Caki2 (cell line): ENCODE measurements at regions not wholly inside any gene's neighbourhood (a gene's known extent, or its start where the extent isn't known, plus 50 kb on each side); places are given as distances from the start of the nearest gene placed in this dataset.

ENCODE experiments used
- DNase-seq: peaks from one replicate; pipeline ENCODE4 v3.0.0-alpha.2; 2015; ENCODE audit warnings: low read depth
- in situ Hi-C: cut with HindIII; loops from 2 replicates; pipeline ENCODE4 v1.10.0; 2016; ENCODE audit warnings: low sequenced_read_pairs, low pct_unique_long_range_greater_than_20kb, mixed read lengths

DNA sequence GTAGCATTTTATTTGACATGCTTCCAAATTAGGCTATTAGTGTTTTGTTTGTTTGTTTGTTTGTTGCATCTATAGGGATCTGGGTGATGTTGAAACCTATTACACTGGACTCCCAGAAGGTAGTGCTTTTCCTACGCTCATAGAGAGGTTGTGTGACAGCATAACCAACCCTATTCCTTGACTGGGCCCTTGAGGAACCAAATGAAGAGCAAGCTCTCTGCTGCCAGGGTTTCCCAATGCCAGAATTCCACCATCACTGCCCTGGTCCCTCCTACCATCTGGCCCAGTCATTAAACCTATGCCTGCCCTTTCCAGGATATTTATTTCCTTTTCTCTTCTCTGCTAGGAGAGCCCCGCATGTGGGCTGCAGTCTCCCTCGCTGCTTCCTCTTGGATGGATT is 210.6 kb downstream of the IRS2 start:
- in situ Hi-C loops, result no loop called here
- DNase-seq, result no peak

DNA sequence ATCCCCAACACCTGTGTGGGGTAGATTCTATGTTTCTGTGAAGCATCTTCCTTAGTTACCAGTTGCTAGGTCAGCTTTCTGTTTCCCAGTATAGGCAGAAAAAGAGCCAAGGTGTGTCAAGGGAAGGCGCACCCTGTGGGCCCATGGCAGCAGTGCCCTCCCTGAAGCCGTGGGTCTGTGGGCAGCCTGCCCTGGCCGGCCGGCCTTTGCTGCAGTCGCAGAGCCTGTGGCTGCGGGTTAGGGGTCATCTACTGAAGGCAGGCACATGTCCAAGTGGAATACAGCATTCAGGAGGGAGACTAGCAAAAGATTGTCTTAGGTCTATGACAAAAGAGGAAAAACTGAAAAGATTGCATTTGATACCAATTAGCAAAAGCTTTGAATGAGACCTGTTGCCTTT is 214.0 kb downstream of the IRS2 start:
- DNase-seq, result no peak
- in situ Hi-C loops, result no loop called here

DNA sequence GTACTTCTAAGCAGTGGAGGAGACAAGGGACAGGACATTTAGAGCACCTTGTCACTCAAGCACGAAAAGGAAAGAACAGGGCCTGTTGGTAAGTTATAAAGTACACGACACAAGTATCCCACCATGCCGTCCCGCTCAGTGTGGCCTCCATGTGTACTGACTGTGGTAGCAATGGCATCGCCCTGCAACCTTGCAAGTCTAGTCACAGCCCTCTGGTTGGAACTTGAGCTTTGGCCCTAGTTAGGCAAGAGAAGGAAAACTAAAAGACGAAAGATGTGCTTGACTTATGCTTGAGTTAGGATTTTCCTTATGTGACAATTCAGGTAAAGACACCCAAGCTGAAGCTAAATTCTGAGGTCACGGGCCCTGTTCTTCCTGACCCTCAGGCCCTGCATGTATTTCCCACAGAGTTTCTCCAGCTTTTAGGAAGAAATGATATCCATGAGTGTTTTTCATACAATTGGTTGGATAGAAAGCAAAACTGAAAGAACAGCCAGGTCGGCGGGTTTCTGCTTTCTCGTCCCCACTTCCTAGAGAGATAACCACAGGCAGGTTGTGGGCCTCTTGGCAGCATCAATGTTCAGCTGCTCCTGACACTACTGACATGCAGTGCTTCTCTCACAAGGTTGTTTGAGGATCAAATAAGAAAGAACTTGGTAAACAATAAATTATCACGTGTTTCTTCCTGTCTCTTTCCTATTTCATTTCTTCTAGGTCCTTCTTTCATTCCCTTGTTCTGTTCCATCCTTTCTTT is 216.2 kb downstream of the IRS2 start:
- no peak for DNase-seq

DNA sequence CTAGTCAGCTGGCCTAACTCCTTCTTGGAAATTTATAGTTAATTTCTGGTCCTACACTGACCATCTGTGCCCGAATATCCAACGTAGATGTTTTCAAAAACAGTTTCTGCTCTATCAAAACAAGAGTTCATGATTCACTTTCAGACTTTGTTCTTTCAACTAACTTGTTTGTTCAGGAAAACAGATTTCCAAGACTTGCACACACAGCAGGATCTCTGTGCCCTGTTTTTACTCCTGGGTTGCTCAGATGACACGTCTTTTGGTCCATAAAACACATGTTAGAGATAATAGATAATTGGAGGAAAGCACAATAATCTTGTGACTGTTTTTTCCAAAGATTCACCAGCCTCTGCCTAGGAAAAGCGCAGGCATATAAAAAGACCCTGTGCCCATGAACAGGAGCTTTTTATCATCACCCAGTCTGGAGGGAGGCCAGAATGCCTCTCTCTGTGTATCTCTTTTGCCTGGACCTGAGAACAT is 218.0 kb downstream of the IRS2 start:
- in situ Hi-C loops, result no loop called here
- DNase-seq, result no peak

More for the DNA sequence above, 216.2 kb downstream of the IRS2 start:
- in situ Hi-C loops, result no loop called here

DNA sequence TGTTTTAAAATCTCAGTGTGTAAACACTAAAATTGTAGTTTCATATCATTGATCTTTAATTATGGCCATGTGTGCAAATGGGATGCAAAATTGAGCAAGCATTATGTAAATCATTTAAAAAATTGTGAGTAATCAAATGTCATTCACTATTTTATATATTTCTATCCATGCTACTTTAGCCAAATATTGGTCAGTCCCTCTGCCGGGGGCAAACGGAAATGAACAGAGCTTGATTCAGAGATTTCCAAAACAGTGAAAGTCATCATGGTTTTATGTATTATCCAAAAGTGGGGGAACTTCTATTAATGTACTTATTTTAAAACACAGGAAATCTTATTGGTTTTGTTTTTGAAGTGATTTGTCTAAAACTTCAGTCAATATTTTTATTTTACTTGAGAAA is 219.1 kb downstream of the IRS2 start:
- in situ Hi-C loops, result no loop called here
- DNase-seq, result no peak

DNA sequence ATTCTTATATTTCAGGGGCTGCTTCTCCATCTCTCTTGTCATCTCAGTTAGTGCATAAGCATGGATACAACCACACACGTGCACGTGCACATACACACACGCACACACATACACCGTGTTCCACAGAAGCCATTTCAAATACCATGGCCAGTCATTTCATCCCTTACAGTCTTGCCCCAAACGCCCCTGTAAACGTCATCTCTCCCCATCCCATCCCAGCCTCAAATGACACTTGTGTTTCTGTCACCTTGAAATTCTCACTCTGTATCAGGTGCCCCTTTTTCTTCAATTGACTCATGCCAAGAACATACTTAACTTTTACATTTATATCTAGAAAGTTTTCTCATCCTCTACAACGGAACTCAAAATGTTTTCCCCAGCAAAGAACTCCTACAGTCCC is 220.5 kb downstream of the IRS2 start:
- in situ Hi-C loops, result no loop called here
- no peak for DNase-seq

DNA sequence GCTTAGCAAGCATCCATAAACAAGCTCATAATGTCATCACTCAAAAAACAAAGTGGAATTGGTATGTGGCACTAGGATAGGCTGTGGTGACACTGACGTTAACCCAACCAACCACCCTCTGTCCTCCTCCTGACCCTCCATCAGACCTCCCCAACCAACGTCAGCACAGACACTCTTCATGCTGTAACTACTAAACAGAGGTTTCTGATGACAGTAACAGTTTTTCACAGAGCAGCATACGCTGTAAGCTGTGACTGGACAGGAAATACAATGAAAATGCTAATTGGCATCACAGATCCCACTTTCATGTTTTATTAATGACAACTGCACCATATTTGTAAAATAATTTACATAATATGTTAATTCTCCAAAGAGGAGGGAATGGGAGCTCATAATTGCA is 238.0 kb downstream of the IRS2 start:
- in situ Hi-C loops, result no loop called here
- no peak for DNase-seq

DNA sequence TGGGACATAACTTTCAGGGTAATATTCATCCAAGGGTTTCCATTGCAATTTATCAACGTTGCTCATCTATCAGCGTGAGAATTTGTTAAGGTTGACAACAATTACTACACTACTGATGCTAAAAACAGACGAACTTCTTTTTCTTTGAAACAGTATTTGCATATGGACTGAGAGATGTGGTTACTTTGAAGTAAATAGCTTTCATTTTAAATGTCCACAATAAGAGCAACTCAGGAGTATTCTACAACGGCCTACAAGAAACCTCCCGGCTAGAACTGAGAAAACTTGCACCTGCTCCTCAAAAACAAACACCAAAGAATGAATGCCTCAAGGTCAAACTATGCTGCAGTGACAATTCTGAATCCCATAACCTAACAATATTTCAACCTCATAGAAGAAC is 238.4 kb downstream of the IRS2 start:
- in situ Hi-C loops, result no loop called here
- no peak for DNase-seq

DNA sequence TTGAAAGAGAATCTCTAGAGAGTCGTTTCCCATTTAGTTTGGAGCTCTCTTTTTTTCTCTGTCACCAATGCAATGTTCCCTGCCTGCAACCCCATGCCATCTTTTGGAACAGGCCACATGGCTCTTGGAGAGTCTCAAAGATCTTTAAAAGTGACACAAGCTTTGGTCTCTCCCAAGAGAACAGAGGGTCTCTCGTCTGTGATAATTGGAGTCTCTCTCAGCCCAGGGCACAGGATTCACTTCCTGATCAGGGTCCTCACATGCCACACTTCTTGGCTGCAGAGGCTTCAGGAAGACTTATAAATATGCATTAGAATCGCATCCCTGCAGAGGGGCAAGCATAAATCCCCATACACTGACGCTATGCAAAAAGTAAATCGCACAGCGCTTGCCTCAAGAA is 240.5 kb downstream of the IRS2 start:
- DNase-seq, result no peak
- in situ Hi-C loops, result no loop called here

DNA sequence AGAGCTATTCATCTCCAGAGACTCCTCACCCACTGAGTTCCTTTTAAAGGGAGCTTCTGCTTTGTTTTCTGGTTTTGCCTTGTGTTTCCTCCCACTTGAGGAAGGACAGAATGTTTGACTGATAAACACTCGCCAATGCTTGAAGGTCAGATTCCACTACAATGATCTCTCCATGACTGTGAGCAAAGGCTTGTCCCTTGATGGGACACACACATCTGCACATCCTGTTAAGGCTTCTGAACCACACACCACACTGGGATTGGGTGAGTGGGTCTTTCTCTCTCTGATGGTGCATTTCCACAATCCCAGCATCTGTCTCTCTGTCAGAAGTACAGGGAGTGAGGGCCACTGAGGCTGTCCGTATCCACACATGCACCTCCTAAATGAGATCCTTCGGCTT is 245.3 kb downstream of the IRS2 start:
- in situ Hi-C loops, result no loop called here
- DNase-seq, result no peak

DNA sequence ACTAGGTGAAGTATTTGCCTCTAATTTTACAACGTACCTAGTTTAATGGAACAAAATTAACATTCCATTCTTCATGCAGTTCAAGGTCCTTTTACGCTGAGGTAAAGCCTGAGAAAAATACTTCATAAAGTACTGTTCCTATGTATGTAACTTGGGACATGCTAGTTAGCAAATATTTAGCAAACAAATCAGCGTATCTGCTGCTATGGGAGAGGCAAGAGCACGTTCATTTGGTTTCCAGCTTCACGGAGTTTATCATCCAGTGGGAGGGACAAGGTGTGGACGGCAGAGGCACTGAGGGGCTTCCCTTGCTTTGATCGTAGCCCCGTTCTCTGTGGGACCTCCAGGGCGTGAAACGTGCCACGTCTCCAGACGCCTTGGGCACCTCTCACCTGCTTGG is 248.8 kb downstream of the IRS2 start:
- in situ Hi-C loops, result no loop called here
- DNase-seq, result no peak

DNA sequence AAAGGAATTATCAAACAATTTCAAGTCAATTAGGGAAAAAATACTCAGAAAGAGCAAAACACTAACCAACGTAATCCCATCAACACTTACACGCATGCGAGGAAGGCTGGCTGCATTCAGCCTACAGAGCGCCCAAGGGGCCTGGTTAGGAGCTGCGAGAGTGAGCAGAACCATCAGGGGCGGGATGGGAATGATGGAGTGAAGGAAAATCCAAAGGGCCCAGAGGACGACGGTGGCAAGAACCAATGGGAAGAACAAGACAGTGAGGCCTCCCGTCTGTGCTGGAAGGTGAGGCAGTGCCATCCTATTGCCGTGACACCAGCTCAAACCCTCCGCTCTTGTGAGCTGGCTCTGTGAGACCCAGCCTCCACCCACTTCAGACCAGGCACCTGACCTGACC is 253.0 kb downstream of the IRS2 start:
- in situ Hi-C loops, result no loop called here
- DNase-seq, result no peak

DNA sequence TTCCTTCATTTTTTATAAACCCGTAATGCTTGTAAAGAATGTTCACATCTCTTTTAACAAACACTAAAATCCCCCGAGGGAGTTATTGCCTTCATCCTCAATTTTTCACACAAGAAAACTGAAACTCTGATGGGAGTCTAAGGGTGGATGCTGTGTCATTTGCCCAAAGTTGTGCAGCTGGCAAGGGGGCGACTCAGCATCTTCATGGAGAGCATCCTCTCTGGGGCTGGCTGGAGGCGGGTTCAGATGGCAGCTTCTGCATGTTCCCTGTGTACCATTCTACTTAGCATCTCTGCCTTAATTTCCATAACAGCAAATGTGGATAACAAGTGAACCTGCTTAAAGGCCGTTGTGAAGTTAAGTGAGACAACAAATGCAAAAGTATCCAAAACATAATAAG is 256.4 kb downstream of the IRS2 start:
- no peak for DNase-seq
- in situ Hi-C loops, result no loop called here

DNA sequence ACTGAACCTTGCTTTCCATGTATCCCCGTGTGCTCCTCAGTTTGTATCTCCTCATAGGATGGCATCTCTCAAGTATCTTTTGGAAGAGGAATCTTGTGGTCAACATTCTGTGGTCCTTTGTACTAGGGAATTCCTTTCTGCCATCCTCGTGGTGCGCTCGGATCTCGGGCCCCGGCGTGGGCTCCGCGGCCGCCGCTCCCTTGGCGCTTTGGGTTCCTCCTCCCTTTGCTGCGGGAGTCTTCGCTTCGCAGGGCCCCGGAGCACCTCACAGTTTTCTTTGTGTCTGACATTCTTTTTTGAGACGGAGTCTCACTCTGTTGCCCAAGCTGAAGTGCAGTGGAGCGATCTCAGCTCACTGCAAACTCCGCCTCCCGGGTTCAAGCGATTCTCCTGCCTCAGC is 264.7 kb downstream of the IRS2 start:
- in situ Hi-C loops, result no loop called here
- no peak for DNase-seq

DNA sequence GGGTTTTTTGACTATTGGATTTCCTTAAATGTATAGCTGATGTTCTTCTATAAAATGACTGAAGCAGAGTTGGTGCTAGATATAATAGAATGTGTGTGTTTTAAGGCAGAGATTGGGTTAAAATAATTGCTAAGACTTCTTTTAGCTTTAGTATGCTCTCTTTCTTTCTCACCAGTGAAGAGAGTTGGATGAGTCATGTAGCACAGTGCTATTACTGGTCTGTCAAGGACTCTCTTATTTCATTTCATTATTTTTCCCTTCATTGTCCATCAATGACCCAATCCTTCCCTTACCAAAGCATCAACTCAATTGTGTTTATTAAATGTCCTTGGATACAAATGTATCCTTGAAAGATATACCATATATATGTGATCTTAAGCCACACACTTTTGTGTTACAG is 268.9 kb downstream of the IRS2 start:
- in situ Hi-C loops, result no loop called here
- no peak for DNase-seq

DNA sequence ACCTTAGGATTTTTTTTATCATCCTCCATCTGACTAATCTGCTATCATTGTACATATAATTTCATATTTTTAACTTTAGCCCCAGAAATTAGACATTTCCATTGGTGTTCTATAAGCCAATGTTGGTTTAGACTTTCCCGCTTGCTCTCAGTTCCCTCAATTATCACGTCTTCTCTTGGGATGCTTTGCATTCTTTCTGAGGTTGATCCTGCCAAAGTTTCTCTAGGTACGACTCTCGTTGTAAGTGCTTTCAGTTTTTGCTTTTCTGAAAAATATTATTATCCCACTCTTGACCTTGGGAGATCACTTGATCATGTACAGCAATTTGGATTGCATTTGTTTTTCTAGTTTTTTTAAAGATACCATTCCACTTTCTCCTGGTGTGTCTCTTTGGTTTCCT is 270.2 kb downstream of the IRS2 start:
- DNase-seq, result no peak
- in situ Hi-C loops, result no loop called here

DNA sequence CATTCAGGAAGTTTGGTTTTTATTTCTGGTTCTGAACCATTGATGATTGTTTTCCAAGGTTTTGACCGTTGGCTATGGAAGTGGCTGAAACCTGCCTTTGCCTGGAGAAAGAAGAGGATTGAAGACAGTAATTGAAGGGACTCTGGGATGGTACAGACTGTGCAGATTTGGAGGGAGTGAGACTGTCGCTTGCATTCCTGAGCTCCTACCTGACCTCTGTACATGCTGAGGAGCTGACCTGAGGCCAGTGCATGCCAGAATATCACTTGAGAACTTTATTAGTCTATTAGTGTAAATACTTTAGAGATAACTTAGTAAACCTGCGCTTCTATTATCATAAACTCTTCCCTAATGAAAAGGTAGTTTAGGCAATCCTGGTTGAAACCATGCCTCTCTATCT is 276.4 kb downstream of the IRS2 start:
- no peak for DNase-seq
- in situ Hi-C loops, result no loop called here

DNA sequence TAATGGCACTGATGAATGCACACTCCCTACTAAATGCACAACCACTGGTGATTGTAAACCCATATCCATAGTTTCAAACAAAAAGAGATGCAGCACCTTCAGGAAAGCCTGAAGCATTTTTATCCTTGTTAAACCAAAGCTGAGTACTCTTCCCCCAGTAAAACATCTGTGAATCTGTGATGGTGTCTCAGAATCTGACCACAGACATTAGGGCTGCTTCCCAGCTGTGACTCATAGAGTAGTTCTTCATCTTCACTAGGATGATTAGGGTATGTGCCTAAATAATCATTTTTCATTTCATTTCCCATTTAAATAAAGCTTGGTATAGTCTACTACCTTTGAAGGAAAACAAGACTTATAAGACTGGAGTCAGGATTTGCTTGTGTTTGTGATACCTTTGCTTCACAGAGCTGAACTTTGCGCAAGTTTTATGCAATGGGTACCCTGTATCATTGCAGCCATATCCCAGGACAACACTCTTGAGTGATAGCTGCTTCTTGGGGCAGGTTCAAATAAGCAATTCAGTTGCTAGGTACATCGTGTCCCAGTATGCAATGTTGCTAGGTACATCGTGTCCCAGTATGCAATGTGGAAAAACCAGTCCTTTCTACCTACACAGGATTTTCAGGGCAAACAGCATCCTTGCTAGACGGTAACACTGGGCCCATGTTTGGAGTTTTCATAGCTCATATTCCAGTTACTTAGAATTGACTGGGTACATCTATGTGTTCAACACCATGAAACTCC is 277.1 kb downstream of the IRS2 start:
- in situ Hi-C loops, result no loop called here
- DNase-seq, result no peak

DNA sequence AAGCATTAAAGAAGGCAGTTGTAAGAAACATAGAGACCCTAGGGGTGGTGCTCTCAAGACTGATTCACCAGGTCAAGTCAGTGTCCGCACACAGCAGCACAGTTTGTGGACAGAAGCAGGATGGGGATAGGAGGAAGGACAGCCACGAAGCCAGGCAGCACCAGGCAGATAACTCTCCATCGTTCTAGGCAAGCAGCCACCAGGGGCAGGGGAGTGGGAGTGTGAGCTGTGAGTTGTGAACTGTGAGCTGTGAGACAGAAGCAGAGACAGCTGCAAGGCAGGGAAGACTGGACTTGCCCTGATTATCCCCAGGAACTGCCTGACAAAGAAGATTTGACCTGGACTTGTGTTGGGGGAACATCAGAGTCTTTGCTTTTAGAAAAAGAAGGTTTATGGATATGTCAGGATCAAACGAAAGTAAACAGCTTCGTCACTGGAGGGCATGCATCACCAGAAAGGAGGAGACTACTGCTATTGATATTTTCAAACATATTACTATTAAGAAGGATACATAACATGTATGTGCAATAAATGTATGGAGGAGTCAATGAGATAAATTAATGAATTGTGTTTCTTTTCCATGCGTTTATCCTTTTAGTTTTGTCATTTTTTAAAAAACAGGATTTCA is 286.1 kb downstream of the IRS2 start:
- in situ Hi-C loops, result no loop called here
- no peak for DNase-seq
